ENCODE measurements at regions not wholly inside any gene's neighbourhood (a gene's known extent, or its start where the extent isn't known, plus 50 kb on each side); places are given as distances from the start of the nearest gene placed in this dataset.
"Not testable (repeated sequence)": the region's sequence is repeated elsewhere in the genome, so short reads cannot be mapped to it uniquely, and the experiment has no call there.

DNA sequence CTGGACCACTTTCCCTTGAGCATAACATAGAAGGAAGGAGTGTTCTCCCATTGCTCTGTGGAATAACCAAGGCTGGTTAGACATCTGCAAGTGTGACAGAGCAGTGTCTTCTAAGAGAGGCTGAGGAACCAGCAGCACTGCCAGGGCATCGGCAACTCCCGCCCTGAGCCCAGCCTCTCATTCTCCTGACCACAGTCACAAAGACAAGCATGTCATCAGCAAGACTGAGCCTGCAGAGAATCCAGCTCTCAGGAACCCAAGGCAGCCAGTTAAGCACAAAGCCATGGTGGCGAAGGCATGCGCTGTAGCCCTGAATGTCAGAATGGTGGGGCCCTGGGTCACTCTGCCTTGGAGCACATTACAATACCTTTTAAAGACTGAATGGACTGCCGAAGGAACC is 253.9 kb downstream of the AGTPBP1 start:
- no peak for DNase-seq

DNA sequence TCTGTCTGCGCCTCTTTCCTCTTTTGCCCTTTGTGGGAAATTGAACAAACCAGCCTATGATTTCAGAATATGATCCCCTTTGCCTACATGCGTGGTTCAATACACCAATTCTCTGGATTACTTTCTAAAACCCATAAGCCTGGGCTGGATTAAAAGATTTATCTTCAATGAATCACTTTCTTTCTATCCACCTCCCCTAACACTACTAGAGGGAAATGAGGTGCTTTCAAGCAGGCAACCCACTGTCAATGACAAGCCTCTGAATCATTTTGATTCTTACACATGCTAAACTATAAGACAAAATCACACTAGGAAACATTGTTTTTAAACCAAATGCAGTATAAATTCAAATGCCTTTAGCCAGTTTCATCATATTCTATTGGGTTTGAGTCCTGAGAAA is 257.5 kb downstream of the AGTPBP1 start:
- no peak for DNase-seq

DNA sequence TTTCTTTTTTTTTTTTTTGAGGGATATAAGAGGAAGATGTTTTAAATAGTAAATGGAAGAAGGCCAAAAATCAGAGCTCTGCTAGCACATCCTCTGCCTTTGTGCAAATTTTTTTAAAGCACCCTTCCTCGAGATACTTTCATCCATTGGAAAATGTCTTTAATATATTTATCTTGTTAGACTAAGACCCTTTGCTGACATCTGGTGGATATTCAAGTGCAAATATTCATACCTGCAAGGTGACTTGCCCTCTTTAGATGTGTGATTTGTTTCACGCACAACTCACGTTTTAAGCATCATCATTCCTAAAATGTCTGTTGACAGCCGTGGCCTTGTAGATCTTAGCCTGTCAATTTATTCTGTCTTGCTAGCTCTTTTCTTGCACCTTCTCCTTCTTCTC is 258.5 kb downstream of the AGTPBP1 start:
- no peak for DNase-seq

DNA sequence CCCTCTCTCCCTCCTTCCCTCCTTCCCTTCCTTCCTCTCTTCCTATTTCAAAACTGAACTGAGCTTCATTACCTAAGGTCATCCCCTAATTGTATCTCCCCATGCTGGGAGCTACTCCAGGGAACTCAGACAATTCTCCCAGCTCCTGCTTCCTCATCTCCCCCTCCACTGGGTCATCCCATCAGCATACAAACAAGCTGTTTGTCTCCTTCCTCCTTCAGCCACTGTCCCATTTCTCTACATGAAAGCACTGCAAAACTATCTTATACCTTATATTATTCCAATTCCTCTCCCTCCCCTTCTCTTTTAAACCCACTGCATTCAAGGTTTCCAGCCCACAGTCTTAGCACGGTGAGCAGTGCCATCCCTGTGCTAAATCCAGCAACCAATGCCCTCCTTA is 262.4 kb downstream of the AGTPBP1 start:
- no peak for DNase-seq

DNA sequence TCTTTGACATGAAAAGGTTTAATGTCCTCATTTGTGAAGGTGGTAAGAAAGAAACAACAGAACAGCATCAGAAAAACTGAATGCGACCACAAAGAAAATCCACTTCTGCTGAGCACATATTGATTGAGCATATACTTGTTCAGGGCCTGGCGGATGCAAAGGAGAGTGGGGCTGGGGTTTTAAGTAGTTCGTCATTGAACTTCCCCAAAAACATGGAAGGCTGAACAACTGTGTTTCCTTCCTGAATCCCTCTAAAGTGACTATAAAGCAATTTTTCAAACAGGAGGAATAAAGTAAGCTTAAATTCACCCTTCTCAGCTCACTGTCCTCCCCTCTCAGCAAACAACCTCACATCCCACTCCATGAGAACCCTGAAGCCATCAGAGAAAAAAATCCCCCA is 262.9 kb downstream of the AGTPBP1 start:
- no peak for DNase-seq

DNA sequence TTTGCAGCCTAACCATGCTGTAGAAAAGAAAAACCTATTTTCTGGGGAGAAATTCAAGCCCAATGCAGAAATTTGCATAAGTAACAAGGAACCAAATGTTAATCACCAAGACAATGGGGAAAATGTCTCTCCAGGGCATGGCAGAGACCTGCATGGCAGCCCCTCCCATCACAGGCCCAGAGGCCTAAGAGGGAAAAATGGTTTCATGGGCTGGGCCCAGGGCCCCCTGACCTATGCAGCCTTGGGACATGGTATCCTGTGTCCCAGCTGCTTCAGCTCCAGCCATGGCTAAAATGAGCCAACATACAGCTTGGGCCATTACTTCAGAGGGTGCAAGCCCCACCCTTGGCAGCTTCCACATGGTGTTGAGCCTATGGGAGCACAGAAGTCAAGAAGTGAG is 266.9 kb downstream of the AGTPBP1 start:
- DNase-seq = not testable (repeated sequence)

DNA sequence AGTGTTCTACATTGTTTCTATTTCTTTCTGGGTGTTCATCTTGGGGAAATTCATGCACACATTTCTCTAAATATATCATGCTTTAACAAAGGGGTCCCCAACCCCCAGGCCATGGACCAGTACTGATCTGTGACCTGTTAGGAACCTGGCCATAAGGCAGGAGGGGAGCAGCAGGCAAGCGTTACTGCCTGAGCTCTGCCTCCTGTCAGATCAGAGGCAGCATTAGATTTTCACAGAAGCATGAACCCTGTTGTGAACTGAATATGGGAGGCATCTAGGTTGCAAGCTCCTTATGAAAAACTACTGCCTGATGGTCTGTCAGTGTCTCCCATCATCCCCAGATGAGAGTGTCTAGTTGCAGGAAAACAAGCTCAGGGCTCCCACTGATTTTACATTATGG is 270.0 kb downstream of the AGTPBP1 start:
- no peak for DNase-seq

DNA sequence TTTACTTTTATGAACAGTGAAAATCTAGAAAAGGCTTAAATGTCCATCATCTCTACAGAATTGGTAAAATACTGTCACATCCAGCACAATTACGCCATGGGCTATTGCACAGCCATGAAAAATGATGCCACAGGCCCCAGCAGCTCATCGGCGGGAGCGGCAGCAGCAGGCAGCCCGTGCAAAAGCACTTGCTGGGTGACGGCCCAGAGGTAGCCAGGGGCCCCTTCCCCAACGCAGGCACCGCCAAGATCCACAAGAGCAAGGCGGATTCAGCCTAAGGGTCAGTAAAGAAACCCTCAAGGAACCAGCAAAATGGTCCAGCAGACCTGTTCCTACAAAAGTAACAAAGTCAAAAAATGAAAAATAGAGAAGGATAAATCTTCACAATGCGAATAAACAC is 272.7 kb downstream of the AGTPBP1 start:
- DNase-seq = no peak

DNA sequence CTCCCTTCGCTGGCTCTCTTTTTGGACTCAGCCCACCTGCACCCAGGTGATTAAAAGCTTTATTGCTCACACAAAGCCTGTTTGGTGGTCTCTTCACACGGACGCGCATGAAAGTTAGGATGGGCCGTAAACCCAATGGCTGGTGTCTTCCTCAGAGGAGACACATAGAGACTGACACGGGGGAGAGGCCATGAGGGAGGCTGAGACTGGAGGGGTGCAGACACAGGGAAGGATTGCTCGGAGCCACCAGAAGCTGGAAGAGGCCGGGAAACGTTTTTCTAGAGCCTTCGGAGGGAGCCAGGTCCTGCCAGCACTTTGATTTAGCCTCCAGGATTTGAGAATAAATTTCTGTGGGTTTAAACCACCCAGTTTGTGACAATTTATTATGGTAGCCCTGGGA is 274.9 kb downstream of the AGTPBP1 start:
- no peak for DNase-seq

DNA sequence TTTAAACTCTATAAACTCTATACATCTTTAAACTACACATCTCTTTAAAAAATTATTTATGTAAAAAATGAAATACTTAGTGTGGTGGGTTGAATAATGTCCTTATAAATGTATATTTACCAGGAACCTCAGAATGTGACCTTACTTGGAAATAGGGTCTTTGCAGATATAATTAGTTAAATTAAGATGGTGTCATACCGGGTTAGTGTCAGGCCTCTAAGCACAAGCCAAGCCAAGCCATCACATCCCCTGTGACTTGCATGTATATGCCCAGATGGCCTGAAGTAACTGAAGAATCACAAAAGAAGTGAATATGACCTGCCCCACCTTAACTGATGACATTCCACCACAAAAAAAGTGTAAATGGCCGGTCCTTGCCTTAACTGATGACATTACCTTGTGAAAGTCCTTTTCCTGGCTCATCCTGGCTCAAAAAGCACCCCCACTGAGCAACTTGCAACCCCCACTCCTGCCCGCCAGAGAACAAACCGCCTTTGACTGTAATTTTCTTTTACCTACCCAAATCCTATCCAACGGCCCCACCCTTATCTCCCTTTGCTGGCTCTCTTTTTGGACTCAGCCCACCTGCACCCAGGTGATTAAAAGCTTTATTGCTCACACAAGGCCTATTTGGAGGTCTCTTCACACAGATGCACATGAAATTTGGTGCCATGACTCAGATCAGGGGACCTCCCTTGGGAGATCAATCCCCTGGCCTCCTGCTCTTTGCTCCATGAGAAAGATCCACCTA is 283.5 kb downstream of the AGTPBP1 start:
- not testable (repeated sequence) for DNase-seq

DNA sequence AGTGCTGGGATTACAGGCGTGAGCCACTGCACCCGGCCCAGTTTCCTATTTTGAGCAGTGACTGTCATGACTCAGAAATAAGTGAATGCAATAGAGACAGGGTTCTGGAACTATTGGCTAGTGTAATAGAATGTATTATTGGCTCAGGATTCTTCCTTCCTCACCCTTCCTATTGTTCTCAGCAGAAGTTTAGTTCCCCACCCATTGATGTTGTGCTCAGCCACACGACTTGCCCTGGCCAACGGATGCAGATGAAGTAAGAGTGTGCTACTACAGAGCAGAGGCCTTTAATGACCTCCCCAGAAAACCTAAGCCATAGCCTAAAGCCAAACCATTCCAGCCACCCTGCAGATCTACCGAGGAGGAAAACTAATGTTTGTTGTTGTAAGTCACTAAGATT is 287.9 kb downstream of the AGTPBP1 start:
- no peak for DNase-seq

DNA sequence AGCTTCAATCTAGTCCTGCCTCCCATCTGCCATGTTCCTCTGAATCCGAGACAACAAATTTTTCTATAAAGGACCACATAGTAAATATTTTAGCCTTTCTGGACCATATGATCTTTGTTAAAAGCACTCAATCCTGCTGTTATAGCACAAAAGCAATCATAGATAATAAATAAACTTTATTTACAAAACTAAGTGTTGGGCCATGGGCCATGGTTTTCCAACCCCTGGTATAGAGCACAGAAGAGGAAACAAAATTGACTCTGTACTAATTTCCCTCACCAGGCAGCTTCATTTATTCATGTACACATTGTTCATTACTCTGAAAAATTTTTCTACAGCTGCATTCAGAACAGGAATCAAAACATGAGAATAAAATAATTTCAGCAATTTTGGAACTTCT is 288.9 kb downstream of the AGTPBP1 start:
- no peak for DNase-seq

DNA sequence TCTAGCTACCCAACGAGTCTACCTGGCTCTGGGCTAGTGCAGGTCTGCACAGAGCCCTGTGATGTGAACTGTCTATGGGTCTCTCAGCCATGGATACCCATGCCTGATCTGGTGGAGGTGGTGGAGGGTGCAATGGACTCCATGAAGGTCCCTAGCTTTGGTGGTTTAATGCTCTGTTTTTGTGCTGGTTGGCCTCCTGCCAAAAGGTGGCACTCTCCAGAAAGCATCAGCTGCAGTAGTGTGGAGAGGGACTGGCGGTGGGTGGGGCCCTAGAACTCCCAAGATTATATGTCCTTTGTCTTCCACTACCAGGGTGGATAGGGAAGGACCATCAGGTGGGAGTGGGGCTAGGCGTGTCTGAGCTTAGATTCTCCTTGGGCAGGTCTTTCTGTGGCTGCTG is 290.1 kb downstream of the AGTPBP1 start:
- no peak for DNase-seq

DNA sequence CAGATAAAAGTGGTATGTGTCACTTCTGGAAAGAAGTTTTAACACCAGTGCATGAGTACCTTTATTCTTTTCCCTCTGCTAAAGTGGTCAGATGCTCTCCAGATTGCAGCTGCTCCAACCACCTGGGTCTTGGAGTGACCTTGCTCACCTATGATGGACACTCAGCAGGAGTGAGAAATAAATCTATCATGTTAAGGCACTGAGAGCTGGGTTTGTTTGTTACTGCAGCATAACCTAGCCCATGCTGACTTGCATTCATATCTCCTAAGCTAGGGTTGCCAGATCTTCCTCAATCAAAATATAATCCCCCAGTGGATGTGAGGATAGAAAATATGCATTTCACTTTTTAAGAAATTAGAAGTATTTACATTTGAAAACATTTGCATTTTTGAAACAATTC is 295.9 kb downstream of the AGTPBP1 start:
- no peak for DNase-seq

DNA sequence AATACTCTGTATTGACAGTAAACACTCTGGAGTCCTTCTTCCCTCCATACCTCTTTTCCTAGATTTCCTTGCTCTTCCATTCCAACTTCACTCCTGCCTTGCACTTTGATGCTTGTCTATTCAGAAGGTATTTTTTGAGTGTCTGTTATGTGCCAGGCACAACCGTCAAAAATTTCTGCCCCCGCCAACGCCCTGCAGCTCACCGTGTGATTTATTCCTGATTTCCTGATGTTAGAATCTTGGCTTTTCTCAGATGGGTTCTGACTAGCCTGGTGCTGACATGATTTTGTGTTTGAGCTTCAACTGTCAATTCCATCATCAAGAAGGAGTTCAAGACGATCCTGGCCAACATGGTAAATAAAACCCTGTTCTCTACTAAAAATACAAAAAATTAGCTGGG is 297.5 kb downstream of the AGTPBP1 start:
- no peak for DNase-seq

DNA sequence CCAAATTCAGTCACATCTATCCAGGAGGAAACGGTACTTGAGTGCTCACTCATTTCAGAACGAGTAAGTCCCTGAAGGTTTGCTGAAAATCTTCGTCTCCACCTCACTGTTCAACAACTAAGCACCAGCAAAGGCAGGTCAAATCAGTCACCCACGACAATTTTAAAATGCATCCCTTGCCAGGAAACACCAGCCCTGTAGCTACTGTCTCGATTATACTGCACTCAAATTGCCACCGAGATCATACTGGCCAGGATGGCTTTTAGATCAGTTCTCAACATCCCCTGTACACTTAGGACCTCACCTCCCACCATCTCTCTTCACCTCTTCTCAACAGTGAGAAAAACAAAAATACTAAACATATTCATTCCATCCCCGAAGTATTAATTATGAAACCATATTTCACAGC is 298.6 kb downstream of the AGTPBP1 start:
- DNase-seq = no peak

DNA sequence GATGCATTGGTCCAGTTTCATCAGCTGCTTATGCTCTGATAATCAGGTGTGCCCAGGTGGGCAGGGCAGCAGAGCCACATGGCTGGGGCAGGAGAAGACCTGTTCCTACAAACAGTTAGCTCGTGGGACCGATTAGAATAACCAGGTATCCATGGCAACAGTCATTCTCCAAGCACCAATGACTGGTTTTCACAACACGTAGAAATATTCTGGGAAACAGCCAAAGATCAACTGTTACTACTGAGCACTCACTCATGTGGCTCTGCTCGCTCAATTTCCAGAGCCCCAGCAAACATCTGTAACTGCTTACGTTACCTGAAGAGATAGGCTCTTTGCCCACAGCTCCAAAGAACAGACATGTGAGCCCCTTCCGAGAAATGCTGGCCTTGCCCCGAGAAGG is 302.0 kb downstream of the AGTPBP1 start:
- DNase-seq = no peak

DNA sequence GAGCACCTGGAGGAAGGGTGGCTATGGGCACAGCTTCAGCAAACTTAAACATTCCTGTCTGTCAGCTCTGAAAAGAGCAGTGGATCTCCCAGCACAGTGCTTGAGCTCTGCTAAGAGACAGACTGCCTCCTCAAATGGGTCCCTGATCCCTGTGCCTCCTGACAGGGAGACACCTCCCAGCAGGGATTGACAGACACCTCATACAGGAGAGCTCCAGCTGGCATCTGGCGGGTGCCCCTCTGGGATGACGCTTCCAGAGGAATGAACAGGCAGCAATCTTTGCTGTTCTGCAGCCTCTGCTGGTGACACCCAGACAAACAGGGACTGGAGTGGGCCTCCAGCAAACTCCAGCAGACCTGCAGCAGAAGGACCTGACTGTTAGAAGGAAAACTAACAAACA is 307.8 kb downstream of the AGTPBP1 start:
- DNase-seq = not testable (repeated sequence)

DNA sequence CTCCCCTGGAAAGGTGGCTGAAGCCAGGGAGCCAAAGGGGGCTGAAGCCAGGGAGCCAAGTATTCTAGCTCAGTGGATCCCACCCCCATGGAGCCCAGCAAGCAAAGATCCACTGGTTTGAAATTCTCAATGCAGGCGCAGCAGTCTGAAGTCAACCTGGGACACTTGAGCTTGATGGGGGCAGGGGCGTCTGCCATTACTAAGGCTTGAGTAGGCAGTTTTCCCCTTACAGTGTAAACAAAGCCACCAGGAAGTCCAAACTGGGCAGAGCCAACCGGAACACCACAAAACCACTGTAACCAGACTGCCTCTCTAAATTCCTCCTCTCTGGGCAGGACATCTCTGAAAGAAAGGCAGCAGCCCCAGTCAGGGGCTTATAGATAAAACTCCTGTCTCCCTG is 308.2 kb downstream of the AGTPBP1 start:
- not testable (repeated sequence) for DNase-seq

DNA sequence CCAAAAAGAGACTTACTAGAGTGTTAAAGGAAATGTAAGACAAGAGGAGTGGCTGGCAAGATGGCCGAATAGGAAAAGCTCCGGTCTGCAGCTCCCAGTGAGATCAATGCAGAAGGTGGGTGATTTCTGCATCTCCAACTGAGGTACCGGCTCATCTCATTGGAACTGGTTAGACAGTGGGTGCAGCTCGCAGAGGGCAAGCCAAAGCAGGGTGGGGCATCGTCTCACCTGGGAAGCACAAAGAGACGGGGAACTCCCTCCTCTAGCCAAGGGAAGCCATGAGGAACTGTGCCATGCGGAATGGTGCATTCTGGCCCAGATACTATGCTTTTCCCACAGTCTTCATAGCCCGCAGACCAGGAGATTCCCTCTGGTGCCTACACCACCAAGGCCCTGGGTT is 308.7 kb downstream of the AGTPBP1 start:
- DNase-seq = no peak

DNA sequence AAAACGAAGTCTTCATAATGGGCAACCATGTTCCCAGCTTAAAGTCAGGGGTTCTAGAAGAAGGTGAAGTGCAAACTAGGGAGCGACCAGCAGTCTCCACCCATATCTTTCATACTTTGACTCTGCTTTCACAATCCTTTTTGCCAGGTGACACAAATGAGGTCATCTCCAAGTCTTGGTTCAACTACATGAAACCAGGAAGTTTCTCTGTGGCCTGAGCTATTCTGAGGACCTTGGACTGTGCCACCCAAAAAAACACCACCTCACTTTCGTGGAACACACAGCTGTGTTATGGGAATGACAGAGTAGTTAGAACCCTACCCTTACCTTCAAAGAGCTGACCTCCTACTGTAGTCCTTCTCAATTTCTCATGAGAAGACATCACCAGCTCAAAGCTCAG is 309.2 kb downstream of the AGTPBP1 start:
- DNase-seq = no peak

DNA sequence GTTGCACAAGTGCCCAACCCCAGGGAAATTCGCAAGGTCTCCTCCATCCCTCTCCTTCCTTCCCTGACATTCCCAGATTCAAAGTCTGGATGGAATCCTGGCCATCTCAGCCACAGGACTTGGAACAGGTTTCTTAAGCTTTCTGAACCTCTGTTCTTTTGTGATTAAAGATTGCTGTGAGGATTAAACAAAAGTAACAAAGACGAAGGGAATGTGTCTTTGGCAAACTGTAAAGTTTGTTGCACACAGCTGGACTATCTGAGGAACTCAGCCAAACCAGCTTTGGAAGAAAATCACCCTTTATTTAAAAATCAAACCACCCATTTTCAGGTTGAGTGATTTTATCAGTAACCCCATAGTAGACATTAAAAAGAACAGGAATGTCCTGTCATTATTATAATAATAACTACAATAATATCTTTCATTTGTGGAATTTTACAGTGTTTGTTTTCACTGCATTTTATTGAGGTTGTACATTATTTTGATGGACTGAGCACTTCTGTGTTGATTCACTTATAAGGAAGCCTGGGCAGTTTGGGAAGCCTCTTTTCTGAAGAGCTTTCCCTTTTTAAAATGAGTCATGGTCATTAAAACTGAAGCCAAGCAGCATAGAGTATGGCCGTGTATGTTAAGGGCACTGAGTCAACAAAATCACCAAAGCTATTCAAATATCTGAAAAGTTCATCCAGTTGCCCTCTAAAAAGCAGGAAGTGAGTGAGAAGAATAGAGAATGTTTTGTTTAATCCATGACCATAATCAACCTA is 310.2 kb downstream of the AGTPBP1 start:
- no peak for DNase-seq

DNA sequence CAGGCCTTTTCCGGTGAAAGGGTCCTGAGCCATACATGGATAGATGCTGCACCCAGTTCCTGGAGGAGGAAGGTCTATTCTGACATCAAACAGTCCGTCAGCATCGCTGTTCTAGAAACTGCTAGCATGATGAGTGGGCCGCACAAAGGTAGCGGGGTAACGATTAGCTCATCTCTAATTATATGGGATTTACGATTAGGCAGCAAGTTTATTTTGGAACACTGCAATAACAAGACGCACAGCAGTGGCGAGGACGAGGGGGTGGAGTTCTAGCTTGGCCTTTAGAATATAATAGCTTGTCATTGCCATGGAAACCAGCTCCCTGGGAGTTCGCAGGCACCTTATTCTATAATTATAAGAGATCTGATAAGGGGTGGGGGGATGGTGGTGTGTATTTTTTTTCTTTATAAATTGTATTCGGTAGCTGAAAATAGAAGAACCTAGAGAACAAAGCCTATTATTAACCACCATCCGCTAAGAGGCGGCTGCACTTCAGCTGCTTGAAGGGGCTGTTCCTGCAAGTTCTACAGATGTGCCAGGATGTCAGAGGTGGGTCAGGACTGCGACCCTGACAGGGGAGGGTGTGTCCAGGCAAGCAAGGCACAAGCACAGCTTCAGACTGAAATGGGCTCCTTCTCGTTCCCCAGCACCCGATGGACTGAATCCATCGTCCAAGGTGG is 311.0 kb downstream of the AGTPBP1 start:
- DNase-seq = no peak

DNA sequence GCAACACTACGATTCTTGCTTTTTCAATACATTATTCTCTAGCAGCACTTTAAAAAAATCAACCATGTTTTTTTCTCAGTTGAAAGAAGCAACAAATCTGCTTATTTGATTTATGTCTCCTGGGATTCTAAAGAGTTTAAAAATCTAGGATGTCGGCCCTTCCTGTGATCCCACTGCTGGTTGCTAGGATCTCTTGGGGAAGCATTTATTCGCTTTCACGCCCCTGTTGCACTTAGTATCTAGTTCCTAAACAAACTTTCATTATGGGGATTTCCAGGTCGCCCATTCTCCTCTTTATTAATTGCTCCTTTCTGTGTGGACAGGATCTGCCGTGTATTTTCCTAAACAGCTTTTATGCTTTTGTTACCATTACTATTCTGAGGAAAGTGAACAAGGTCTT is 313.5 kb downstream of the AGTPBP1 start:
- no peak for DNase-seq

Measured in stimulated activated CD4-positive, alpha-beta T cell treated with anti-CD3 and anti-CD28 coated beads, Interleukin-2, amount 100 ng/mL, for 24 hours (primary cell).